GM19099 (cell line): ENCODE measurements at regions not wholly inside any gene's neighbourhood (a gene's known extent, or its start where the extent isn't known, plus 50 kb on each side); places are given as distances from the start of the nearest gene placed in this dataset.

Experiments used
- POLR2A ChIP-seq: IDR thresholded peaks from 3 replicates; pipeline ENCODE4 v1.6.1; 2011; ENCODE audit warnings: low read depth; ENCODE audit not compliant: insufficient read length; ENCODE audit errors: extremely low read depth

DNA sequence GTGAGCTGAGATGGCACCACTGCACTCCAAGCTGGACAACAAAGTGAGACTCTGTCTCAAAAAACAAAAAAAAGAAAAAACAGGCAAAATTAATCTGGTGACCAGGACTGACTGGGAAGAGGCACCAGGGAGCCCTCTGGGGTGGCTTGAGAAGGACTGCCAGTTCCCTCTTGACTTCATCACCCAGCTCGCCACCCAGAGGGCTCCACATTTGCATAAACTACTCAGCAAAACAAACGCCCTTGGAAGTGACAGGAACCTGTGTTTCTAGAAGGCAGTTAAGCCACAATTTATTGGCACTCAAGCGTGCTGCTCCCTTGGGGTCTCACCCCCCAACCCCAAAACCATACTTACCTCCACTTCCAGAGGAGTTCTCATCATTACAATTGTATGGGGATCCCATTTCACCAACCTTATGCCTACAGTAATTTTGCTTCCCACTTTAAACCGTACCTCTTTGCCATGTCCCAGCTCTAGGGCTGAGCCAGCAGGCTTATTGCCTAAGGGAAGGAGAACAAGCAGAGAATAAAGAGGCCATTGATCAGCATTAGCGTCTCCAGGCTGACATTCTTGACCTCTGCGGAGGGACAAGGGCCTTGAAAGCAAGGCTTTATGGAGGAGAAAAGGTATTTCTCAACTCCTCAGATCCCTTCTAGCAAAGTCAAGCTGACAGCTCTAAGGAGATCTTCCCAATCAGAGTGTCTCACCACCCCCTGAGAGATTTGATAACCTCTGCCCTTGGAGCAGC is 357.4 kb downstream of the SHQ1 start:
- no peak for TF ChIP-seq POLR2A

DNA sequence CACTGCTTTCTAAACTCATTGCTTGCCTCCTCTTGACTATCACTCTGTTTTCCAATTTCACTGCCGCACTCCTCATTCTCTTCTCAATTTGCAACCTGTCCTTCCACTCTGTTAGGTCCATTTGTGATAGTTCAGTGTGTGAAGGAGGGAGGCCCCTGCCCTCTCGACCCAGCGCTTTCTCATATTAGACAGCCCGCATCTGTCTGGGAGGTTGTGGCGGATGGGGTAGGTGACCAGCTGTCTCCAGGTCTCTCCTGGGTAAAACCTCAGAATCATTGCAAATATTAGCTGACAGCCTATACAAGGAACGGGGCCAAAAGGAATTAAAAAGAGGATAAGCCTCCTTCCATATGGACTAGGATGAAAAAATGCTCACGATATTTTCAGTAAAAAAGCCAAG is 358.3 kb downstream of the SHQ1 start:
- TF ChIP-seq POLR2A = no peak

DNA sequence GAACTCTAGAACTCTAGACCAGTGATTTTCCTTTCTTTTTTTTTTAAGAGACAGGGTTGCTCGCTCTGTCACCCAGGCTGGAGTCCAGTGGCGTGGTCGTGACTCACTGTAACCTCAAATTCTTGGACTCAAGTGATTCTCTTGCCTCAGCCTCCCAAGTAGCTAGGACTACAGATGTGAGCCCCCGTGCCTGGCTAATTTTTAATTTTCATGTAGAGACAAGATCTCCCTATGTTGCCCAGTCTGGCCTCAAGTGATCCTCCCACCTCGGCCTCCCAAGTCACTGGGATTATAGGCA is 359.6 kb downstream of the SHQ1 start:
- no peak for TF ChIP-seq POLR2A

DNA sequence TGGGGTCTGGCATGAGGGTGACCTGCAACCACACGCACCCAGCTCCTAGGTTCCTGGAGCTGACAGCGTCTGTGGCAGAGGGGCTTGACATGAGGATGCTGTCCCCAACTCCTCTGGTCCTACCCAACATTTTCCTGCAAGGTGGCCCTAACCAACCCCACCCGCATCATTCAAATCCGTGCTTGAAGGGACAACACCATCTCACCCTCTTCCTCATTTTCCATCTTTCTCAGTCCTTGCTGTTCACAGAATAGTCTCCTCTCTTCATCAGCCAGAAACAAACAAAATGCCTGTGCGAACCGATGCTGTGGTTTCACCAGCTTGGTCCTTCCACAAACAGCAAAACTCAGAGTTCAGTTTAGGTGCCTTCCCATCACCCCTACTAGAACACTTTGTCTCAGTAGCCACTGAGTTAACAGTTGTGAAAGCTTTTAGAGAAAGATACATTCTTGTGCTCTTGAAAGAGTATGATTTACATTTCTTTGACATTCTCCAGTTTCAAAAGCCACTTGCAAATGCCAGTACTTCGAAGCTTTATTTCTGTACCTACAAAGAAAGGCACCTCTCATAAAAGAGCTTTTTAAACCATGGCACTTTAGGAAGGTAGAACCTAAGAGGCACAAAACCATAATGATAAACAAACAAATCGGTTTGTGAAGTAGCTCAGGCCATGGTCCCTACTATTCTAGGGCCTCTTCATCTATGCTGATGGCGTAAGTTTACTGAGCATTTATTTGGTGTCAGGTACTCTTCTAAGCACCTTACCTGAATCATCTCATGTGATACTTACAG is 360.1 kb downstream of the SHQ1 start:
- no peak for TF ChIP-seq POLR2A

DNA sequence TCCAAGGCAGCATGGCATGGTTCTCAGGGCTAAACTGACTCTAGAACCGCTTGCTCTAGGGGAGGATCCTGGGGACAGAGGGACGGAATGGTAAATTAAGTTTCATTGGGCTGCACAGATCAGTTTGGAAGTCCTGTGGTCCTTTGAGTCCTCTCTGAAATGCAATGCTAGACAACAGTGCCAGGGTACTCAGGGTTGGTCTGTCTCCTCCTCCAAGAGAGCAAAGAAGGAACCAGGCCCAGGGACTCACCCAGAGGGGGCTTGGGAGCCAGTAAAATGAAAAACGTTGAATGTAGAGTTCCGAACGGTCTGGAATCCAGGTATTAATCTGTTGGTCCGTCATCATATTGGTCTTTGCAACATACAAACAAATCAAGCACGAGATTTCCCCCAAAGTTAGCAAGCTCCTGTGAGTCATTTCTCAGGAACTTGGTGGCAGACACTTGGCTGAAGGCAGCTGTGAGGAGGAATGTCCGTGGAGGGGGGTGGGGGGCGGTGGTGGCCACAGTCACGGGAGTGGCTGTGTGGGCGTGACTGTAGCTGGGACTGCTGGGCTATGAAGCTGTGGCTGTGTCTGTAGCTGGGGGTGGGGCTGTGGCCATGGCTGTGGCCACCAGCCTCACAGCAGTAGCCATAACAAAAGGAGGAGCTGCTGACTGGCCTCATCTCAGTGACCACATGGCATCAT is 361.0 kb downstream of the SHQ1 start:
- TF ChIP-seq POLR2A = no peak

DNA sequence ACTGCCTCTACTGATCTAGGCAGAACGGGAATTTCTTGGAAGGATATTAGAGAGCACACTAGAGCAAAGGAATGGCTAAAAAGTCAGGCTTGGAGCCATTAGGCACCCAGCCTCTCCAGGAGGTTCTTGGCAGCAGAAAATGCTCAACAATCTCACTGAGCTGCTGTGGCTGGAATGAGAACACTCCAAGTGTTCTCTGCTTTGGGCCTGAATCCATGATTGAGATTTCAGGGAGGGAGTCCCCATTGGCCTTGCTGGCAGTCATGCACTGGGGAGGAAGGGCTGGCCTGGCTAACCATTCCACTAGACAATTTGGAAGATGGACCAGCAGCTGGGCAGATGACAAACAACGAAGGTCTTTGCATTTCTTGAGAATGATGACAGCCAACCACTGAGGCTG is 362.6 kb downstream of the SHQ1 start:
- no peak for TF ChIP-seq POLR2A

DNA sequence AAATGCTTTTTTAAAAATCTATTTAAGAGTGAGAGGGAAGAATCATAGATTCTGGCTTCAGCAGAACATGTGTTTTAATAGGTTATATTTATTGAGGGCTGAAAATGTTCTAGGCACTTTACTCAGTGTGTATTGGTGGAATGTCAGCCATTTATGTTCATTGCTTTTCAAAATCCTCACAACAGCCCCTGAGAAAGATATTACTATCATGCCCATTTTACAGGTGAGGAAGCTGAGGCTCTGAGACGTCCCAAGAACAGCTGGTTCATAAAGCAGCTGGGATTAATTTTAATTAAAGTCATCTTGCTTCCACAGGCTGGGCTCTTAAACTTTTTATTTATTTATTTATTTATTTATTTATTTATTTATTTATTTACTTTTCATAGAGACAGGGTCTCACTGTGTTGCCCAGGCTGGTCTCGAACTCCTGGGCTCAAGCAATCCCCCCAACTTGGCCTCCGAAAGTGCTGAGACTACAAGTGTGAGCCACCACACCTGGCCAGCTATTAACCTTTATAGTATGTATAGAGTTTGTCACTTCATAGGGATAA is 364.6 kb downstream of the SHQ1 start:
- TF ChIP-seq POLR2A = no peak

DNA sequence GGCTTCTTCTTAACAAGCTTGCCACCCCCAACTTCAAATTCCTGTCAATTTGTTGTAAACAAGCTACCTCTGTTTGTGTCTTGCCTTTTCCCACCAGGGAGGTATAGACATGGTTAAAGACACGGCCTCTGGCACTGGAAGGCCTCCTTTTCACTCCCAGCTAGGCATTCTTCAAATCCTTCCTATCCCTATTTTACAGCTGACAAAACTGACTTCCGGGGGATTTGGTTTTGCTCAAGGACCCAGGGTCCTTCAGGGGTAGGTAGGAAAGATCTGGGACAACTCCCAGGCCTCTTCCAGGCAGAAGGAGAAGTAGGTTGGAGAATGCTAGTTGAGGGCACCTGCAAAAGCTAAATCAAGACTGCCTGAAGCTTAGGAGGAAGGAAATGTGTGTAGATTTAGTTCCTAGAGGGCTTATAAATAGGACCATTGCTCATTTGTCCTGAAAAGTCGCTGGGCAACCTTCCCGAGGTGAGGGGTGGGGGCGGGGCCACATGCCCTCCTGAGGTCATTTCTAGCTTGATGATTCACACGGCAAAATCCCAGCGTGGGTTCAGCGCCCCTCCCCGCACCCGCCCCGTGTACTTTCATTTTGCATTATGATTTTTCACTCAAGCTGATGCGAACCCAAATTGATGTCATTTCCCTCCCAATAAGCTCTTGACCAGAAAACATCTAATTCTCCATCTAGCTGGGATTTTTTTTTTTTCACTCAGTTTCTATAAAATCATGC is 365.5 kb downstream of the SHQ1 start:
- TF ChIP-seq POLR2A = no peak

DNA sequence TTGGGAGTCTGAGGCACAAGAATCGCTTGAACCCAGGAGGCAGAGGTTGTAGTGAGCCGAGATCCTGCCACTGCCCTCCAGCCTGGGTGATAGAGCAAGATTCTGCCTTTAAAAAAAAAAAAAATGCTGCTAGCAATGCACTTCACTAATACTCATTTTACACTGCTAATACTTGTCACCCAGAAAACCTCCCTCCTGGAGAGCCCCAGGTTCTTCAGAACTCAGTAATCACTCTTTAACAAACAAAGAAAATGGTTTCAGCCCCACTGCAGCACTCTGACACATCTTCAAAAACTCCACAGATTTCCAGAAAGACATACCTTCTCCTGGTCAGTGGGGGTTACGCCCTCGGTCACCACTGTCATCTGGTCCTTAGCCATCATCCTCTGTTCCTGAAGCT is 366.7 kb downstream of the SHQ1 start:
- TF ChIP-seq POLR2A = no peak

DNA sequence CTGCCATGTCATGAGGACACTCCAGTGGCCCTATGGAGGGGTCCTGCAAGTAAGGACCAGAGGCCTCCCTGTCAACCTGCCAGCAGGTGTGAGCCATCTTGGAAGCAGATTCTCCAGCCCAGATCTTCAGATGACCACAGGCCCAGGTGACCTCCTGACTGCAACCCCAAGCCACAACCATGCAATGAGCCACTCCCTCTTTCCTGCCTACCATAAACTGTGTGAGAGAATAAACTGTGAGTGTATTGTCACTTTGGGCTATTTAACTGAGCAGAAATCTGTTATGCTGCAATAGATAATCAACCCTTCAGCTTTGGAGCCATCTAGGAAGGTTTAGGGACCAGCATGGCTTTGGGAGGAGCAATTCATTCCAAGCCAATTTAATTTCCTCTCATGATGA is 367.9 kb downstream of the SHQ1 start:
- no peak for TF ChIP-seq POLR2A

DNA sequence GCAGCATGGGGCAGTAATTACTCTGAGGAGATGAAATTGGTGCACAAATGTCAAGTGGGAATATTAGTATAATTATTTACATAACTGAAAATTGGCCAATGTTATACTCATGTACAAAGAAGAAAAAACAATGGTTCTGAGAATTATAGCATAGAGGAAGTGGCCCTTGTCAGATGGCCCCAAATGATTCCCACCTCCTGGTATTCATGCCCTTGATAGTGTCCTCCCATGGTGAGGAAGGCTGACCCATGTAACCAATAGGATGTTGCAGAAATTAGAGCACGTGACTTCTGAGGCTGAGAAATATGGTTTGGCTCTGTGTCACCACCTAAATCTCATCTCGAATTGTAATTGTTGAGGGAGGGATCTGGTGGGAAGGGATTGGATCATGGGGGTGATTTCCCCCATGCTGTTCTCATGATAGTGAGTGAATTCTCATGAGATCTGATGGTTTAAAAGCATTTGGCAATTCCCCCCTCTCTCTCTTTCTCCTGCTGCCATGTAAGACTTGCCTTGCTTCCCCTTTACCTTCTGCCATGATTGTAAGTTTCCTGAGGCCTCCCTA is 368.5 kb downstream of the SHQ1 start:
- TF ChIP-seq POLR2A = no peak

DNA sequence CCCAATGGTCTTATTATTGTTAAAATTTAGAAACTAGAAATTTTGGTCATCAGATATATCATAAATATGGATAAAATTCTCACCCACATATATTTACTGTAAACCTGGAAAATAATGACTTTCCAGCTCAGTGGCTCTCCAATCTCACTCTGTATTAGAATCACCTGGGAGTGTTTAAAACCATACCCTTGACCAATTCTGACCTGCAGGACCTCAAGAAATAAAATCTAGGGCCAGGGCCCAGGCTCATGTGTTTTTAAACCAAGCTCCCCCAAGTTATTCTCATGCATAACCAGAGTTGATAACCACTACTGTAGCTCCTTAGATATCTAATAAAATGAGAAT is 372.1 kb downstream of the SHQ1 start:
- no peak for TF ChIP-seq POLR2A

DNA sequence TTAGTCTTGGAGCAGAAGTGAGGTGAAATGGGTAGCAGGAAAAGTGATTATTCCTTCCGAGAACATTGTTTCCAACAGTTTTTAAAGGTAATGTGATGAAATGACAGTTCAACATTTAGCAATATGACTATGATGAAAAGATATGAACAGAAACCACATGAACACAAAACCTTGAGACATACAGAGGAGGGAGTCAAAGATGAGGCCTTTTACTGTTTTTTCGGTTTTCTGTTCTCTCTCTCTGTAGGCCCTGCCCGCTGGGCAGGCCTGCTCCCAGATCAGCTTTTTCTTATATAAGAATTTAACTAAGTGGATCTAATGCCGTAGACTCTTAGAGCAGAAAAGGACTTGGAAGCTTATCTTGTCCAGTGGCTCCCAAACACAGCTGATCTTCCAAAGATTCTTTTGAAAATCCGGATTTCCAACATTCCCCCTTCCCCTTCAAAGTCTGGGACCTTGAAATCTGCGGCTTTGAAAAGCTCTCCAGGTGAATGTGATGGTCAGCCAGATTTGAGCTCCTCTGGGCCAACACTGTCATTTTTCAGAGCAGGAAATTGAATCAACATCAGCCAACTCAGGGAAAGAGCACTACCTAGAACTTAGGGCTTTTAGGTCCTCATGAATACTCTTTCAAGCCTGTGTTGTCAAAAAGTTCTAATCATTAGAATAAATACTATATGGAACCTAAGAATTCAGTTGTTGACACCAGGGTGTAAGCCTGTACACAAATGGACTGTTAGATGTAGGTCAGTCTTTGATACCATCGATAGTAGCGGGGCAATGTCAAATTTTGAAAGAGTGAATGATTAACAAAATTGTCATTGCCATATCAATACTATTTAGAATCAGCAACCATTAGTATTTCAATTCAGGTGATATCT is 372.7 kb downstream of the SHQ1 start:
- TF ChIP-seq POLR2A = no peak

DNA sequence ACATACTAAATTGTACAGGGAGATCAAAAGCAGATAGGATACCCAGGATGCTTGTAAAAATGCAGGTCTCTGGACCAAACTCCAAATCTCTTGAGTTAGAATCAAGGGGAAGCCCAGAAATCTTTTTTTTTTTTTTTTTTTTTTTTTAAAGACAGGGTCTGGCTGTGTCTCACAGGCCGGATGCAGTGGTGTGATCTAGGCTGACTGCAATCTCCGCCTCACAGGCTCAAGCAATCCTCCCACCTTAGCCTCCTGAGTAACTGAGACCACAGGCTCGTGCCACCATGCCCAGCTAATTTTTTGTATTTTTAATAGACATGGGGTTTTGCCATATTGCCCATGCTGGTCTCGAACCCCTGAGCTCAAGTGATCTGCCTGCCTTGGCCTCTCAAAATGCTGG is 373.5 kb downstream of the SHQ1 start:
- TF ChIP-seq POLR2A = no peak
